ENCODE measurements at regions not wholly inside any gene's neighbourhood (a gene's known extent, or its start where the extent isn't known, plus 50 kb on each side); places are given as distances from the start of the nearest gene placed in this dataset.

DNA sequence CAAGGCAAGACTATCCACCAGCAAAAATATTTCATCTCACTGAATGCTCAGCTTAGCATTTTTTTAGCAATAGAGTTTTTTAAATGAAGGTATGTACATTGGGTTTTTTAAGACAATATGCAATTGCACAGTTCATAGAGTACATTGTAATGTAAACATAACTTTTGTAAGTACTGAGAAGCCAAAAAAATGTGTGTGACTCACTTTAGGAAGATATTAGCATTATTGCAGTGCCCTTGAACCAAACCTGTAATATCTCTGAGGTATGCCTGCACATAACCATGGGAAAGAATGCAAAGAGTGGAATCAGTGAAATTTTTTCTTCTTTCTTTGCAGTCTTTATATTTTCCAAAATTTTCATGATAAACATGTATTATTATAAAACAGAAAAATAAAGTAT, 1533.3 kb upstream of the WWC1 start (continued):
- TF ChIP-seq, protein P1, sequence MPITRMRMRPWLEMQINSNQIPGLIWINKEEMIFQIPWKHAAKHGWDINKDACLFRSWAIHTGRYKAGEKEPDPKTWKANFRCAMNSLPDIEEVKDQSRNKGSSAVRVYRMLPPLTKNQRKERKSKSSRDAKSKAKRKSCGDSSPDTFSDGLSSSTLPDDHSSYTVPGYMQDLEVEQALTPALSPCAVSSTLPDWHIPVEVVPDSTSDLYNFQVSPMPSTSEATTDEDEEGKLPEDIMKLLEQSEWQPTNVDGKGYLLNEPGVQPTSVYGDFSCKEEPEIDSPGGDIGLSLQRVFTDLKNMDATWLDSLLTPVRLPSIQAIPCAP (CRISPR knock-in tag; IDR thresholded peaks at IDR 0.05) = no peak
- TF ChIP-seq NFYB (CRISPR knock-in tag; conservative IDR thresholded peaks at IDR 0.05; ENCODE audit: low read depth) = no peak

DNA sequence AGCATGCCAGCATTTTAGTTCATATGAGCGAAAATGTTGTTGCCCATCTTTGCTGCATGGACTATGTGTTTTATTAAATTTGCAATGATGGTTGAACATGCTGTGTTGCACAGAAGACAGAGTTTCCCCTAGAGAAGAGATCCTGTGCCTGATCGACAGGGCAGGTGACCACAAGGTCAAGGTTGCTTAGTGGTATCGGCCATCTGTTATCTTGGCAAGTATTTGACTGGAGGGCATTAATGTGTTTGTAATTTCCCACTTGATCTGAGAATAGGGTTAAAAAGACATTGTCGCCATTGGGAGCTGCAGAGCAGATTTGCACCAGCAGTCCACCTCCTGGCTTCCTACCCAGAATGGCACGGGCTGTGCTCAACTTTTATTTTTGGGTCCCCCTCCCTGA, 1523.6 kb upstream of the WWC1 start:
- peaks cover 24% of the 10 kb centered on the region for H3K9me3 Mint-ChIP-seq
- H3K27ac Mint-ChIP-seq = no peak overlapping the region
- ATAC-seq = no peak
- peaks cover 26% of the 10 kb centered on the region for H3K4me1 Mint-ChIP-seq
- TF ChIP-seq, protein P2, sequence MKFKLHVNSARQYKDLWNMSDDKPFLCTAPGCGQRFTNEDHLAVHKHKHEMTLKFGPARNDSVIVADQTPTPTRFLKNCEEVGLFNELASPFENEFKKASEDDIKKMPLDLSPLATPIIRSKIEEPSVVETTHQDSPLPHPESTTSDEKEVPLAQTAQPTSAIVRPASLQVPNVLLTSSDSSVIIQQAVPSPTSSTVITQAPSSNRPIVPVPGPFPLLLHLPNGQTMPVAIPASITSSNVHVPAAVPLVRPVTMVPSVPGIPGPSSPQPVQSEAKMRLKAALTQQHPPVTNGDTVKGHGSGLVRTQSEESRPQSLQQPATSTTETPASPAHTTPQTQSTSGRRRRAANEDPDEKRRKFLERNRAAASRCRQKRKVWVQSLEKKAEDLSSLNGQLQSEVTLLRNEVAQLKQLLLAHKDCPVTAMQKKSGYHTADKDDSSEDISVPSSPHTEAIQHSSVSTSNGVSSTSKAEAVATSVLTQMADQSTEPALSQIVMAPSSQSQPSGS (CRISPR knock-in tag; IDR thresholded peaks at IDR 0.05; ENCODE audit: borderline replicate concordance, low read depth) = no peak
- TF ChIP-seq, protein P3, sequence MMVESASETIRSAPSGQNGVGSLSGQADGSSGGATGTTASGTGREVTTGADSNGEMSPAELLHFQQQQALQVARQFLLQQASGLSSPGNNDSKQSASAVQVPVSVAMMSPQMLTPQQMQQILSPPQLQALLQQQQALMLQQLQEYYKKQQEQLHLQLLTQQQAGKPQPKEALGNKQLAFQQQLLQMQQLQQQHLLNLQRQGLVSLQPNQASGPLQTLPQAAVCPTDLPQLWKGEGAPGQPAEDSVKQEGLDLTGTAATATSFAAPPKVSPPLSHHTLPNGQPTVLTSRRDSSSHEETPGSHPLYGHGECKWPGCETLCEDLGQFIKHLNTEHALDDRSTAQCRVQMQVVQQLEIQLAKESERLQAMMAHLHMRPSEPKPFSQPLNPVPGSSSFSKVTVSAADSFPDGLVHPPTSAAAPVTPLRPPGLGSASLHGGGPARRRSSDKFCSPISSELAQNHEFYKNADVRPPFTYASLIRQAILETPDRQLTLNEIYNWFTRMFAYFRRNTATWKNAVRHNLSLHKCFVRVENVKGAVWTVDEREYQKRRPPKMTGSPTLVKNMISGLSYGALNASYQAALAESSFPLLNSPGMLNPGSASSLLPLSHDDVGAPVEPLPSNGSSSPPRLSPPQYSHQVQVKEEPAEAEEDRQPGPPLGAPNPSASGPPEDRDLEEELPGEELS (CRISPR knock-in tag; IDR thresholded peaks at IDR 0.05) = no peak
- no peak for TF ChIP-seq FOXP1 (CRISPR knock-in tag; IDR thresholded peaks at IDR 0.05; ENCODE audit: borderline replicate concordance)
- TF ChIP-seq EMX1 (CRISPR knock-in tag; IDR thresholded peaks at IDR 0.05) = no peak
- TF ChIP-seq IRF2 (CRISPR knock-in tag; IDR thresholded peaks at IDR 0.05; ENCODE audit: borderline replicate concordance, low read depth) = no peak
- TF ChIP-seq, protein P4, sequence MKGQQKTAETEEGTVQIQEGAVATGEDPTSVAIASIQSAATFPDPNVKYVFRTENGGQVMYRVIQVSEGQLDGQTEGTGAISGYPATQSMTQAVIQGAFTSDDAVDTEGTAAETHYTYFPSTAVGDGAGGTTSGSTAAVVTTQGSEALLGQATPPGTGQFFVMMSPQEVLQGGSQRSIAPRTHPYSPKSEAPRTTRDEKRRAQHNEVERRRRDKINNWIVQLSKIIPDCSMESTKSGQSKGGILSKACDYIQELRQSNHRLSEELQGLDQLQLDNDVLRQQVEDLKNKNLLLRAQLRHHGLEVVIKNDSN (CRISPR knock-in tag; IDR thresholded peaks at IDR 0.05) = no peak
- no peak for TF ChIP-seq ZNF416 (CRISPR knock-in tag; IDR thresholded peaks at IDR 0.05)
- TF ChIP-seq, protein P5, sequence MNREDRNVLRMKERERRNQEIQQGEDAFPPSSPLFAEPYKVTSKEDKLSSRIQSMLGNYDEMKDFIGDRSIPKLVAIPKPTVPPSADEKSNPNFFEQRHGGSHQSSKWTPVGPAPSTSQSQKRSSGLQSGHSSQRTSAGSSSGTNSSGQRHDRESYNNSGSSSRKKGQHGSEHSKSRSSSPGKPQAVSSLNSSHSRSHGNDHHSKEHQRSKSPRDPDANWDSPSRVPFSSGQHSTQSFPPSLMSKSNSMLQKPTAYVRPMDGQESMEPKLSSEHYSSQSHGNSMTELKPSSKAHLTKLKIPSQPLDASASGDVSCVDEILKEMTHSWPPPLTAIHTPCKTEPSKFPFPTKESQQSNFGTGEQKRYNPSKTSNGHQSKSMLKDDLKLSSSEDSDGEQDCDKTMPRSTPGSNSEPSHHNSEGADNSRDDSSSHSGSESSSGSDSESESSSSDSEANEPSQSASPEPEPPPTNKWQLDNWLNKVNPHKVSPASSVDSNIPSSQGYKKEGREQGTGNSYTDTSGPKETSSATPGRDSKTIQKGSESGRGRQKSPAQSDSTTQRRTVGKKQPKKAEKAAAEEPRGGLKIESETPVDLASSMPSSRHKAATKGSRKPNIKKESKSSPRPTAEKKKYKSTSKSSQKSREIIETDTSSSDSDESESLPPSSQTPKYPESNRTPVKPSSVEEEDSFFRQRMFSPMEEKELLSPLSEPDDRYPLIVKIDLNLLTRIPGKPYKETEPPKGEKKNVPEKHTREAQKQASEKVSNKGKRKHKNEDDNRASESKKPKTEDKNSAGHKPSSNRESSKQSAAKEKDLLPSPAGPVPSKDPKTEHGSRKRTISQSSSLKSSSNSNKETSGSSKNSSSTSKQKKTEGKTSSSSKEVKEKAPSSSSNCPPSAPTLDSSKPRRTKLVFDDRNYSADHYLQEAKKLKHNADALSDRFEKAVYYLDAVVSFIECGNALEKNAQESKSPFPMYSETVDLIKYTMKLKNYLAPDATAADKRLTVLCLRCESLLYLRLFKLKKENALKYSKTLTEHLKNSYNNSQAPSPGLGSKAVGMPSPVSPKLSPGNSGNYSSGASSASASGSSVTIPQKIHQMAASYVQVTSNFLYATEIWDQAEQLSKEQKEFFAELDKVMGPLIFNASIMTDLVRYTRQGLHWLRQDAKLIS (CRISPR knock-in tag; IDR thresholded peaks at IDR 0.05; ENCODE audit: borderline replicate concordance) = no peak
- TF ChIP-seq OVOL2 (CRISPR knock-in tag; IDR thresholded peaks at IDR 0.05; ENCODE audit: borderline replicate concordance) = no peak
- TF ChIP-seq, protein P6, sequence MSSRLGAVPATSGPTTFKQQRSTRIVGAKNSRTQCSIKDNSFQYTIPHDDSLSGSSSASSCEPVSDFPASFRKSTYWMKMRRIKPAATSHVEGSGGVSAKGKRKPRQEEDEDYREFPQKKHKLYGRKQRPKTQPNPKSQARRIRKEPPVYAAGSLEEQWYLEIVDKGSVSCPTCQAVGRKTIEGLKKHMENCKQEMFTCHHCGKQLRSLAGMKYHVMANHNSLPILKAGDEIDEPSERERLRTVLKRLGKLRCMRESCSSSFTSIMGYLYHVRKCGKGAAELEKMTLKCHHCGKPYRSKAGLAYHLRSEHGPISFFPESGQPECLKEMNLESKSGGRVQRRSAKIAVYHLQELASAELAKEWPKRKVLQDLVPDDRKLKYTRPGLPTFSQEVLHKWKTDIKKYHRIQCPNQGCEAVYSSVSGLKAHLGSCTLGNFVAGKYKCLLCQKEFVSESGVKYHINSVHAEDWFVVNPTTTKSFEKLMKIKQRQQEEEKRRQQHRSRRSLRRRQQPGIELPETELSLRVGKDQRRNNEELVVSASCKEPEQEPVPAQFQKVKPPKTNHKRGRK (CRISPR knock-in tag; IDR thresholded peaks at IDR 0.05; ENCODE audit: borderline replicate concordance) = no peak
- TF ChIP-seq CREB1 (CRISPR knock-in tag; IDR thresholded peaks at IDR 0.05) = no peak
- TF ChIP-seq, protein P7, sequence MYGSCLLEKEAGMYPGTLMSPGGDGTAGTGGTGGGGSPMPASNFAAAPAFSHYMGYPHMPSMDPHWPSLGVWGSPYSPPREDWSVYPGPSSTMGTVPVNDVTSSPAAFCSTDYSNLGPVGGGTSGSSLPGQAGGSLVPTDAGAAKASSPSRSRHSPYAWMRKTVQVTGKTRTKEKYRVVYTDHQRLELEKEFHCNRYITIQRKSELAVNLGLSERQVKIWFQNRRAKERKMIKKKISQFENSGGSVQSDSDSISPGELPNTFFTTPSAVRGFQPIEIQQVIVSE (CRISPR knock-in tag; IDR thresholded peaks at IDR 0.05; ENCODE audit: borderline replicate concordance) = no peak
- no peak for TF ChIP-seq NFYB (CRISPR knock-in tag; conservative IDR thresholded peaks at IDR 0.05; ENCODE audit: low read depth)
- H3K4me3 Mint-ChIP-seq = no peak overlapping the region
- no peaks in the 10 kb centered on the region for H3K27me3 Mint-ChIP-seq (ENCODE audit: low read depth)
- CTCF ChIA-PET = no interaction called here
- DNase-seq (ENCODE audit: low spot score) = no peak
- peaks cover 24% of the 10 kb centered on the region for H3K36me3 Mint-ChIP-seq
- POLR2A ChIA-PET = no interaction called here
